ENCODE measurements at regions not wholly inside any gene's neighbourhood (a gene's known extent, or its start where the extent isn't known, plus 50 kb on each side); places are given as distances from the start of the nearest gene placed in this dataset.
A peak's percentile ranks its signal among the peaks of the same experiment; 100 is the strongest.

DNA sequence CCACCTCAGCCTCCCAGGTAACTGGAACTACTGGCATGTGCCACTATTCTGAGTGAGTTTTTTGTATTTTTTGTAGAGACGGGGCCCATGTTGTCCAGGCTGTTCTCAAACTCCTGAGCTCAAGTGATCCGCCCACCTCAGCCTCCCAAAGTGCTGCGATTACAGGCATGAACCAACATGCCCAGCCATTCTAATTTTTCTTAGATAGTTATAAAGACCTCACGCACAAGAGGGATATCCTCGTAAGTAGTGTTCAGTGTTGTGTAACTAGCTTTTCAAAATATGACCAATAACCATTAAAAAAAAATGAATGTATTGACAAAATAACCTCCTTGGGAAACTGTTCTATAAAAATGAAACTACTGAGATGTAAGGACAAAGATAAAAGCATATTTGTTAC is 90.5 kb upstream of the FERD3L start:
- BruUV-seq (replicated peaks), result no TSS peak

DNA sequence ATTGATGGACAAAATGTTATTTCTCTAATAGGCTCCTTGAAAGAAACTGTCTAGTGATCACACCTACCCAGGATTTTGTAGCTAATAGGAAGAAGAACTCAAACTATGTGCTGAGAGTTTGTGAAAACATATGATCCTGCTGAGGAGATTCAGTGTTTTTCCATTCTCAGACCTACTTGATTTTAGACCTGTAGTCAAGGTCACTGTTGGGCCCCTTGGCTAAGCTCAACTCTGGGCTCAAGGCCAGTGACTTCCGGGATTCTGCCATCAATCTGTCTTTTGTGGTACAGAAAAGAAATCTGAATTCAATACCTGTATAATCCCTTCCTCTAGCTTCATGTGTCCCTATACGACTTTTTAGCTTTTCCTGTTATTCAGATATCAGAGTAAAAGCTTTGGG is 79.7 kb upstream of the FERD3L start:
- TF ChIP-seq, protein P1, sequence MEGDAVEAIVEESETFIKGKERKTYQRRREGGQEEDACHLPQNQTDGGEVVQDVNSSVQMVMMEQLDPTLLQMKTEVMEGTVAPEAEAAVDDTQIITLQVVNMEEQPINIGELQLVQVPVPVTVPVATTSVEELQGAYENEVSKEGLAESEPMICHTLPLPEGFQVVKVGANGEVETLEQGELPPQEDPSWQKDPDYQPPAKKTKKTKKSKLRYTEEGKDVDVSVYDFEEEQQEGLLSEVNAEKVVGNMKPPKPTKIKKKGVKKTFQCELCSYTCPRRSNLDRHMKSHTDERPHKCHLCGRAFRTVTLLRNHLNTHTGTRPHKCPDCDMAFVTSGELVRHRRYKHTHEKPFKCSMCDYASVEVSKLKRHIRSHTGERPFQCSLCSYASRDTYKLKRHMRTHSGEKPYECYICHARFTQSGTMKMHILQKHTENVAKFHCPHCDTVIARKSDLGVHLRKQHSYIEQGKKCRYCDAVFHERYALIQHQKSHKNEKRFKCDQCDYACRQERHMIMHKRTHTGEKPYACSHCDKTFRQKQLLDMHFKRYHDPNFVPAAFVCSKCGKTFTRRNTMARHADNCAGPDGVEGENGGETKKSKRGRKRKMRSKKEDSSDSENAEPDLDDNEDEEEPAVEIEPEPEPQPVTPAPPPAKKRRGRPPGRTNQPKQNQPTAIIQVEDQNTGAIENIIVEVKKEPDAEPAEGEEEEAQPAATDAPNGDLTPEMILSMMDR (IDR thresholded peaks at IDR 0.05; ENCODE audit: unreplicated experiment), result no peak
- Mint-ChIP-seq H3K36me3 (ENCODE audit: insufficient read depth, unreplicated experiment) (no peaks in the 10 kb centered on the region), H3K9me3 (ENCODE audit: low read depth, unreplicated experiment) (peaks cover 15% of the 10 kb centered on the region), H3K27me3 (ENCODE audit: unreplicated experiment) (peaks cover 26% of the 10 kb centered on the region), H3K27ac (ENCODE audit: unreplicated experiment) (no peak overlapping the region), H3K4me1 (ENCODE audit: low read depth, unreplicated experiment) (no peaks in the 10 kb centered on the region), H3K4me3 (ENCODE audit: low read depth, unreplicated experiment) (no peak overlapping the region)
- no peak for DNase-seq
- intact Hi-C loops (cut with micrococcal nuclease; ENCODE audit: unreplicated experiment), result no loop called here
- no TSS peak for BruUV-seq (replicated peaks)
- CTCF ChIA-PET, result no interaction called here

More for the DNA sequence above, 90.5 kb upstream of the FERD3L start:
- peaks cover 2% of the 10 kb centered on the region for H3K9me3 Mint-ChIP-seq (ENCODE audit: low read depth, unreplicated experiment)
- no peak overlapping the region for H3K27ac Mint-ChIP-seq (ENCODE audit: unreplicated experiment)
- no peaks in the 10 kb centered on the region for H3K4me1 Mint-ChIP-seq (ENCODE audit: low read depth, unreplicated experiment)
- intact Hi-C loops (cut with micrococcal nuclease; ENCODE audit: unreplicated experiment), result no loop called here
- peaks cover 14% of the 10 kb centered on the region for H3K27me3 Mint-ChIP-seq (ENCODE audit: unreplicated experiment)
- no peak overlapping the region for H3K4me3 Mint-ChIP-seq (ENCODE audit: low read depth, unreplicated experiment)
- DNase-seq, result no peak
- H3K36me3 Mint-ChIP-seq (ENCODE audit: insufficient read depth, unreplicated experiment), result no peaks in the 10 kb centered on the region
- CTCF ChIA-PET, result no interaction called here
- TF ChIP-seq, protein P1 (IDR thresholded peaks at IDR 0.05; ENCODE audit: unreplicated experiment), result no peak

DNA sequence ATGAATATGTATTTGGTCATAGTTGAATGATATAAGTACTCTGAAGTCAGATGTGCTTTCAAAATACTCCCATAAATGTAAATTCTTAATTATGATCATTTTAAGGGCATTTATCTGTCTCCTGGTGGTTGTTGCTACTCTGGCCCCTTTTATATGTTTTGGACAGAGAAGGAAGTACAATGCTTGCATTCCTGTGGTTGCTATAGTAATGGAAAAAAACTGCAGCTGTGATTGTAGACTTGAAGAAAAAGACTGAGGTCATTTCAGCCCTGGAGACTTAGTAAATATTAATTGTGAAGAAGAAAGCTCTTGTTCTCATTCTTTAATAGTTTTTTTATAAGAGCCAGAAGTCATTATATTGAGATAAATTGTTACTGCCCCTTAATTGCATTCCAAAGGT is 70.2 kb upstream of the FERD3L start:
- CTCF ChIA-PET, result no interaction called here
- no peaks in the 10 kb centered on the region for H3K27me3 Mint-ChIP-seq (ENCODE audit: unreplicated experiment)
- peaks cover 10% of the 10 kb centered on the region for H3K4me1 Mint-ChIP-seq (ENCODE audit: low read depth, unreplicated experiment)
- no peaks in the 10 kb centered on the region for H3K9me3 Mint-ChIP-seq (ENCODE audit: low read depth, unreplicated experiment)
- BruUV-seq (replicated peaks), result no TSS peak
- peak; percentile 11 for DNase-seq
- TF ChIP-seq, protein P1 (IDR thresholded peaks at IDR 0.05; ENCODE audit: unreplicated experiment), result no peak
- H3K27ac Mint-ChIP-seq (ENCODE audit: unreplicated experiment), result no peak overlapping the region
- no peaks in the 10 kb centered on the region for H3K36me3 Mint-ChIP-seq (ENCODE audit: insufficient read depth, unreplicated experiment)
- intact Hi-C loops (cut with micrococcal nuclease; ENCODE audit: unreplicated experiment), result no loop called here
- H3K4me3 Mint-ChIP-seq (ENCODE audit: low read depth, unreplicated experiment), result no peak overlapping the region

DNA sequence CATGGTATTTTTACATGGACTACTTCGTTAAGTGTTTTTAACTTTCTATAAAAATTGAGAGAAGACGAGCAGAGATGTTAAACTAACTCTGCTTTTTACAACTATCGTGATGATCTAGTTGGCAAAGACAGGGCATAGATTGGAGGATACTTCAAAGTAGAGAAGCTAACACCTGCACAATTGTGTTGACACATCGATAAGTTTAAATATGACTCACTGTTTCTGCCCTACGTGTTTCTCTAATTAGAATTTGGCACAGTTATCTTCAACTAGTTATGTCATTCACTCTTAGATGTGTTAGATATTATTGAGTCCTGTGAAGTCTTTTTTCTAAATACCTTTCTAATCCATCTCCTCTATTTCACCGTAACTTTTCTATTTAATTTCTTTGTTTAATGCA is 68.5 kb upstream of the FERD3L start:
- BruUV-seq (replicated peaks), result no TSS peak
- no peaks in the 10 kb centered on the region for H3K27me3 Mint-ChIP-seq (ENCODE audit: unreplicated experiment)
- CTCF ChIA-PET, result interaction anchor here (0.6 kb wide), 1 partner anchor 17 kb away, joined by 3 read pairs; no protein-coding TSS in a partner anchor
- H3K9me3 Mint-ChIP-seq (ENCODE audit: low read depth, unreplicated experiment), result no peaks in the 10 kb centered on the region
- H3K36me3 Mint-ChIP-seq (ENCODE audit: insufficient read depth, unreplicated experiment), result no peaks in the 10 kb centered on the region
- TF ChIP-seq, protein P1 (IDR thresholded peaks at IDR 0.05; ENCODE audit: unreplicated experiment), result no peak
- peaks cover 10% of the 10 kb centered on the region for H3K4me1 Mint-ChIP-seq (ENCODE audit: low read depth, unreplicated experiment)
- intact Hi-C loops (cut with micrococcal nuclease; ENCODE audit: unreplicated experiment), result no loop called here
- DNase-seq, result no peak
- H3K4me3 Mint-ChIP-seq (ENCODE audit: low read depth, unreplicated experiment), result no peak overlapping the region
- no peak overlapping the region for H3K27ac Mint-ChIP-seq (ENCODE audit: unreplicated experiment)
